ENCODE measurements at regions not wholly inside any gene's neighbourhood (a gene's known extent, or its start where the extent isn't known, plus 50 kb on each side); places are given as distances from the start of the nearest gene placed in this dataset.

DNA sequence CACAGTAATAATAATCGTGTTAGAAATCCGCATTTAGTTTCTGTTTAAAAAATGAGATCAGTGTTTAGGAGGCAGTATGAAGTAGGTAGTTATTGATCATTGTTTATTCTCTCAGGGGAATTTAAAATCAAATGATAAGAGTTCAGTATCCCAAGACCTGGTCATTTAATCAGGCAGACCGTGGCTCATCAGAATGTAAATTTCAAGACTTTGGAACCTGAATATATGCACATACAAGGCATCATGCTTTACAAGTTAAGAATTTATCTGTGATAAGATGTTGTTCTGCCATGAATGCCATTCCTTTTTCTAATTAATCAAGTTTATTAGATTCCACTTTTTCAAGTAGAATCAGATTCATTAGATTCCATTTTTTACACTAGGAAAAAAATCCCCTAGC is 133.5 kb upstream of the MAOA start:
- Histone ChIP-seq H3K27ac (no peak overlapping the region), H3K27me3 (no peaks in the 10 kb centered on the region), H3K36me3 (replicated peaks in 1 of 2; ENCODE audit: insufficient read depth in 1 of 2, low read depth in 2 of 2) (no peaks in the 10 kb centered on the region), H3K4me1 (no peaks in the 10 kb centered on the region), H3K4me3 (no peak overlapping the region), H3K9me3 (no peaks in the 10 kb centered on the region)
- no peak for TF ChIP-seq POLR2A (IDR thresholded peaks at IDR 0.05)
- TF ChIP-seq, protein P1, sequence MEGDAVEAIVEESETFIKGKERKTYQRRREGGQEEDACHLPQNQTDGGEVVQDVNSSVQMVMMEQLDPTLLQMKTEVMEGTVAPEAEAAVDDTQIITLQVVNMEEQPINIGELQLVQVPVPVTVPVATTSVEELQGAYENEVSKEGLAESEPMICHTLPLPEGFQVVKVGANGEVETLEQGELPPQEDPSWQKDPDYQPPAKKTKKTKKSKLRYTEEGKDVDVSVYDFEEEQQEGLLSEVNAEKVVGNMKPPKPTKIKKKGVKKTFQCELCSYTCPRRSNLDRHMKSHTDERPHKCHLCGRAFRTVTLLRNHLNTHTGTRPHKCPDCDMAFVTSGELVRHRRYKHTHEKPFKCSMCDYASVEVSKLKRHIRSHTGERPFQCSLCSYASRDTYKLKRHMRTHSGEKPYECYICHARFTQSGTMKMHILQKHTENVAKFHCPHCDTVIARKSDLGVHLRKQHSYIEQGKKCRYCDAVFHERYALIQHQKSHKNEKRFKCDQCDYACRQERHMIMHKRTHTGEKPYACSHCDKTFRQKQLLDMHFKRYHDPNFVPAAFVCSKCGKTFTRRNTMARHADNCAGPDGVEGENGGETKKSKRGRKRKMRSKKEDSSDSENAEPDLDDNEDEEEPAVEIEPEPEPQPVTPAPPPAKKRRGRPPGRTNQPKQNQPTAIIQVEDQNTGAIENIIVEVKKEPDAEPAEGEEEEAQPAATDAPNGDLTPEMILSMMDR (IDR thresholded peaks at IDR 0.05): no peak
- intact Hi-C loops (cut with DNase I): no loop called here
- WGBS, 2 donors: 78 to 83% methylated on average over 3 of the region's 3 CpGs
- ATAC-seq (no peak), DNase-seq (no peak)

DNA sequence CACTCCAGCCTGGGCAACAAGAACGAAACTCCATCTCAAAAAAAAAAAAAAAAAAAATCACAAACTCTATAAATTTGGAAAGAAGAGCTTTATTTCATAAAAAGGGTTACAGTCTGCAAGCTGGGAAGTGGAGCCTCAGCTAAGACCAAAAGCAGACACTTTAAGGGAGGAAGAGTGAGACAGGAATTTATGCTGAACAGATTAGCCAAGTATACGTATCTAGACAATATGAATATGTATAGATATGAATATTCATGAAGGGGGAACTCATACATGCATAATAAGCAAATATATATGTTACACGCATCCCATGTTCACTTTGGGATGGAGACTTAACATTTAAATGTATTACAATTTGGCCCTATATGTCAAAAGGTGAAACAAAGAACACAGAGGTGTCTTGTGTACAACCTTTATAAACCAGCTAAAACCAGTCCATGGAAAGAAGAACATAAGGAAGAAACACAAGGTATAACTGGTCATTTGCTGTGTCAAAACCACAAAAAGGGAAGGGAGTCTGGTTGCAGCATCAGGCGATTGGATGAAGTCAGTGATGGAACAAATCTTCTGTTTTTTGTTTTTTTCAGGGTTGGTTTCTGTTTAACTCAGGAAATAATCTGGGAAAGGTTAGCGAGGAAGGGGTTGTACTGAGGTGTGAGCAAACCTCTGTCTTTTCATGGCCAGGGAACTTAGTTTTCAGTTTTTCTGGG is 130.0 kb upstream of the MAOA start:
- ATAC-seq (no peak), DNase-seq (no peak)
- Histone ChIP-seq H3K9me3 (no peaks in the 10 kb centered on the region), H3K36me3 (replicated peaks in 1 of 2; ENCODE audit: insufficient read depth in 1 of 2, low read depth in 2 of 2) (no peaks in the 10 kb centered on the region), H3K27me3 (no peaks in the 10 kb centered on the region), H3K4me1 (no peaks in the 10 kb centered on the region), H3K27ac (no peak overlapping the region), H3K4me3 (no peak overlapping the region)
- WGBS, 2 donors: 73 to 78% methylated on average over 4 to 5 of the region's 5 CpGs
- intact Hi-C loops (cut with DNase I): no loop called here
- TF ChIP-seq POLR2A (IDR thresholded peaks at IDR 0.05): no peak
- TF ChIP-seq, protein P1 (IDR thresholded peaks at IDR 0.05): no peak

DNA sequence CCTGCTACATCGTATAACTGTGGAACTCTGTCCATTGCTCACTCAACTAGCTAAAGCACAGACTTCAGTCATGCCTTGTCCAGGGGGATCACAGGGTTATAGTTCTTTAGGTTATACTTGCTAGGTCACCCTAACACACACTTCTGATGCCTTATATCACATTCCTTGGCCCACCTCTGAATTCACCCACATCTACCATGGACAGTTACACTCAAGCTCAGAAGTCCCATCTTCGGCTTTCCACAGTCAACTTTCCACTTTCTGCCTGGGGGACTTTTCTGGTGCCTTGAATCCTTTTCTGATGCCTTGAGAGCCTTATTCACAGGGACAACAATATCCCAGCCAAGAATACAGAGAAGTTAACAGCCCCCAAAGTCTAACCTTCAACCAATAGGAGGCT is 129.2 kb upstream of the MAOA start:
- TF ChIP-seq, protein P1 (IDR thresholded peaks at IDR 0.05): no peak
- TF ChIP-seq POLR2A (IDR thresholded peaks at IDR 0.05): no peak
- no peaks in the 10 kb centered on the region for H3K27me3 ChIP-seq
- H3K4me1 ChIP-seq: no peaks in the 10 kb centered on the region
- DNase-seq (no peak), ATAC-seq (no peak)
- no peak overlapping the region for H3K4me3 ChIP-seq
- intact Hi-C loops (cut with DNase I): no loop called here
- whole genome bisulfite sequencing, 2 donors: 82 to 84% methylated on average over 2 of the region's 2 CpGs
- H3K9me3 ChIP-seq: no peaks in the 10 kb centered on the region
- H3K27ac ChIP-seq: no peak overlapping the region
- no peaks in the 10 kb centered on the region for H3K36me3 ChIP-seq (replicated peaks in 1 of 2; ENCODE audit: insufficient read depth in 1 of 2, low read depth in 2 of 2)

DNA sequence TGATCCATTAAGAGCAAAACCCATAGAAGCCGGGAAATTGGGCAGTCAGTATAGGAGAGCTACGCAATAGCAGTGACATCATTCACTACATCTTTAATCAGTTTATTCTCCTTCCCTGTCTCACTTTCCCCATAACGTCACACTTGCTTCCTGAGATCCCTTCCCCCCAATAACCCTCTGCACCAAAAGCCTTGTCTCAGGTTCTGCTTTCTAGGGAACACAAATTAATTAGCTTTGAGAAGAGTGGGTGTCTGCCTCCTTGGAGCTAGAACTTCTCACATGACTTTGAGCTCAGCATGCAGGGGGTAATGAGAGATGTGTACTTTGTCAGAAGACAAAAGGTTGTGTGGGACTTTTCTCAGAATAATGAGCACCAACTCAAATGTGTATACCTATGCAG is 128.3 kb upstream of the MAOA start:
- DNase-seq (no peak), ATAC-seq (no peak)
- no peaks in the 10 kb centered on the region for H3K9me3 ChIP-seq
- intact Hi-C loops (cut with DNase I): no loop called here
- no peaks in the 10 kb centered on the region for H3K36me3 ChIP-seq (replicated peaks in 1 of 2; ENCODE audit: insufficient read depth in 1 of 2, low read depth in 2 of 2)
- no peak overlapping the region for H3K27ac ChIP-seq
- no peak overlapping the region for H3K4me3 ChIP-seq
- WGBS, 2 donors: 66 to 71% methylated on average over 3 of the region's 3 CpGs
- TF ChIP-seq, protein P1 (IDR thresholded peaks at IDR 0.05): no peak
- TF ChIP-seq POLR2A (IDR thresholded peaks at IDR 0.05): no peak
- no peaks in the 10 kb centered on the region for H3K4me1 ChIP-seq
- H3K27me3 ChIP-seq: no peaks in the 10 kb centered on the region

DNA sequence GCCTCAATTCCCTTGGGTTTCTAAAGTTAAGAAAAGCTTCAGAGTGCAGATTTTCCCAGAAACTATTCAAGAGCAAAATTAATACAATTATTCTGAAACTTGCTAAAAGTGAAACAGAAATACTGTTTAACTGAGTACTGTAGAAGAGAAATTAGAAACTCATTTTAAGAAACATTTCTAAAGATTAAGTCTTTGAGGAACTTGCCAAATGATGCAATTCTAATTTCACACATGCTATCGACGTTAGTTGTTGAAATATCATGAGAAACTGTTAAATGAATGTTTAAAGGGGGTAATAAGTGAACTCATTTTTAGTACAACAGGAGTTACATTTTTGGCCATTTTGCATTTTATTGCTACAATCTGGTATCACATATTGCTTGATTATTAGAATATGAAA is 125.3 kb upstream of the MAOA start:
- ATAC-seq: no peak
- no peak overlapping the region for H3K27ac ChIP-seq
- WGBS, 2 donors: 45 to 64% methylated on average over 2 of the region's 2 CpGs
- H3K4me3 ChIP-seq: no peak overlapping the region
- no peak for DNase-seq
- H3K36me3 ChIP-seq (replicated peaks in 1 of 2; ENCODE audit: insufficient read depth in 1 of 2, low read depth in 2 of 2): no peaks in the 10 kb centered on the region
- no peaks in the 10 kb centered on the region for H3K27me3 ChIP-seq
- TF ChIP-seq, protein P1 (IDR thresholded peaks at IDR 0.05): no peak
- TF ChIP-seq POLR2A (IDR thresholded peaks at IDR 0.05): no peak
- intact Hi-C loops (cut with DNase I): no loop called here
- H3K9me3 ChIP-seq: no peaks in the 10 kb centered on the region
- no peaks in the 10 kb centered on the region for H3K4me1 ChIP-seq
